HepG2 (cell line): ENCODE measurements at regions not wholly inside any gene's neighbourhood (a gene's known extent, or its start where the extent isn't known, plus 50 kb on each side); places are given as distances from the start of the nearest gene placed in this dataset.

Experiments
- ATAC-seq: fragments of 200-7000 bp; cut with Tn5 transposase; 3 replicates; pipeline ENCODE4 v1.9.1; 2020; ENCODE audit warnings: mild to moderate bottlenecking, moderate library complexity
- BruUV-seq: library from RNA; stranded (reverse); fragments of 400-500 nt; replicated peaks from 2 replicates; lab custom pipeline; 2021; lab: Mats Ljungman, UMichigan
- CTCF ChIA-PET: fragments of 300-600 bp; formaldehyde crosslinking; extraction: SDS; loops from one replicate; lab custom pipeline; 2021; ENCODE audit warnings: low total read pairs, inconsistent platforms, low intra/inter-chr PET ratio; lab: Yijun Ruan, JAX
- POLR2A ChIA-PET: fragments of 350-600 bp; sonication (Branson Sonifier 250); formaldehyde crosslinking; loops from one replicate; lab custom pipeline; 2020; ENCODE audit warnings: antibody characterized with exemption, inconsistent platforms; lab: Yijun Ruan, JAX
- DNase-seq: peaks from one replicate; pipeline ENCODE4 v3.0.0-alpha.2; 2015; ENCODE audit warnings: low spot score
- FAIRE-seq: peaks from 3 replicates; lab custom pipeline; 2011; peaks lifted over from hg19 to GRCh38; lab: Jason Lieb, UNC
- H2AFZ ChIP-seq: one replicate; pipeline ENCODE4 v1.6.1; 2011; ENCODE audit warnings: low read length, inconsistent platforms
- H3K27ac ChIP-seq: fragments of 300-600 bp; 3 replicates; pipeline ENCODE4 v1.8.0; 2011; ENCODE audit warnings: mixed run types, mild to moderate bottlenecking, mixed read lengths, low read length, inconsistent platforms; ENCODE audit not compliant: insufficient read depth; ENCODE audit errors: extremely low read length
- H3K27me3 ChIP-seq, 2 experiments: fragments of 200-600 bp in 1 of 2; 2 replicates in 1 of 2; 3 replicates in 1 of 2; pipeline versions ENCODE4 v1.6.0 to v1.8.0; 2011; ENCODE audit warnings: low read length in 2 of 2, mild to moderate bottlenecking in 2 of 2, moderate library complexity in 2 of 2, inconsistent platforms in 1 of 2; ENCODE audit not compliant: insufficient read depth in 2 of 2, control insufficient read depth in 1 of 2
- H3K36me3 ChIP-seq, 2 experiments: fragments of 200-600 bp in 1 of 2; replicated peaks in 1 of 2; 2 replicates in 1 of 2; 3 replicates in 1 of 2; pipeline versions ENCODE4 v1.5.1 to v1.8.0; 2011; ENCODE audit warnings: low read length in 2 of 2, inconsistent platforms in 1 of 2; ENCODE audit not compliant: insufficient read depth in 2 of 2, control insufficient read depth in 1 of 2
- H3K4me1 ChIP-seq: 2 replicates; pipeline ENCODE4 v1.5.1; 2012; ENCODE audit warnings: low read length, inconsistent platforms; ENCODE audit not compliant: insufficient read depth
- H3K4me2 ChIP-seq: 2 replicates; pipeline ENCODE4 v1.6.0; 2011; ENCODE audit warnings: low read depth, low read length, inconsistent platforms
- H3K4me3 ChIP-seq, 3 experiments: fragments of 200-600 bp in 1 of 3; sonication (generic), shearing (Covaris generic) in 1 of 3; replicated peaks in 1 of 3; 2 replicates each; pipeline ENCODE4 v1.5.1; 2011 to 2016; ENCODE audit warnings: low read length in 3 of 3, inconsistent platforms in 2 of 3, low read depth in 2 of 3, mild to moderate bottlenecking in 2 of 3, control low read depth in 1 of 3, mixed read lengths in 1 of 3; ENCODE audit not compliant: insufficient read depth in 1 of 3
- H3K79me2 ChIP-seq: one replicate; pipeline ENCODE4 v1.6.1; 2011; ENCODE audit warnings: low read length, inconsistent platforms; ENCODE audit not compliant: insufficient read depth
- H3K9ac ChIP-seq: 2 replicates; pipeline ENCODE4 v1.6.0; 2011; ENCODE audit warnings: mild to moderate bottlenecking, low read depth, low read length, inconsistent platforms; ENCODE audit not compliant: insufficient read depth
- H3K9me3 ChIP-seq: 2 replicates; pipeline ENCODE4 v1.5.1; 2012; ENCODE audit warnings: mild to moderate bottlenecking, low read length
- H4K20me1 ChIP-seq: 2 replicates; pipeline ENCODE4 v1.6.0; 2011; ENCODE audit warnings: inconsistent platforms, mild to moderate bottlenecking, low read length, moderate library complexity; ENCODE audit not compliant: insufficient read depth
- CBX1 ChIP-seq: IDR thresholded peaks from one replicate; pipeline ENCODE4 v1.6.1; 2016; ENCODE audit warnings: antibody characterized with exemption, low read depth
- FOSL1 ChIP-seq: sonication (generic); formaldehyde crosslinking; IDR thresholded peaks from 2 replicates; pipeline ENCODE4 v1.9.0; 2021; ENCODE audit warnings: missing genetic modification reagents, borderline replicate concordance
- FOXA3 ChIP-seq: IDR thresholded peaks from 2 replicates; pipeline ENCODE4 v1.6.1; 2016; ENCODE audit warnings: missing genetic modification reagents, missing compliant biosample characterization
- KLF12 ChIP-seq: sonication (generic); formaldehyde crosslinking; IDR thresholded peaks from 2 replicates; pipeline ENCODE4 v1.4.0; 2020; ENCODE audit warnings: missing genetic modification reagents, borderline replicate concordance
- NCOA2 ChIP-seq: sonication (generic); formaldehyde crosslinking; IDR thresholded peaks from 2 replicates; pipeline ENCODE4 v1.8.0; 2022; ENCODE audit warnings: inconsistent platforms
- RARA ChIP-seq: IDR thresholded peaks from 2 replicates; pipeline ENCODE4 v1.6.1; 2016; ENCODE audit warnings: missing genetic modification reagents, missing compliant biosample characterization
- TBX3 ChIP-seq: fragments of 450-650 bp; IDR thresholded peaks from 2 replicates; pipeline ENCODE4 v1.6.1; 2017; ENCODE audit warnings: antibody characterized with exemption, mild to moderate bottlenecking, inconsistent platforms, borderline replicate concordance
- TOE1 ChIP-seq: sonication (generic); formaldehyde crosslinking; IDR thresholded peaks from 2 replicates; pipeline ENCODE4 v1.4.0; 2020; ENCODE audit warnings: mild to moderate bottlenecking, missing genetic modification reagents
- ZNF263 ChIP-seq: sonication (generic); formaldehyde crosslinking; IDR thresholded peaks from 2 replicates; pipeline ENCODE4 v1.4.0; 2020; ENCODE audit warnings: missing genetic modification reagents
- ZNF30 ChIP-seq: sonication (generic); formaldehyde crosslinking; IDR thresholded peaks from 2 replicates; pipeline ENCODE4 v1.5.0; 2020; ENCODE audit warnings: mild to moderate bottlenecking, missing genetic modification reagents
- ZNF333 ChIP-seq: sonication (generic); formaldehyde crosslinking; IDR thresholded peaks from 2 replicates; pipeline ENCODE4 v1.4.0; 2020; ENCODE audit warnings: mild to moderate bottlenecking, missing genetic modification reagents, borderline replicate concordance
- ZNF468 ChIP-seq: sonication (generic); formaldehyde crosslinking; IDR thresholded peaks from 2 replicates; pipeline ENCODE4 v1.8.0; 2022; ENCODE audit warnings: mild to moderate bottlenecking, moderate library complexity, missing genetic modification reagents
- ZNF503 ChIP-seq: sonication (generic); formaldehyde crosslinking; IDR thresholded peaks from 2 replicates; pipeline ENCODE4 v1.4.0; 2020; ENCODE audit warnings: missing genetic modification reagents
- ZNF83 ChIP-seq: sonication (generic); formaldehyde crosslinking; IDR thresholded peaks from 2 replicates; pipeline ENCODE4 v1.4.0; 2020; ENCODE audit warnings: missing genetic modification reagents, mild to moderate bottlenecking, borderline replicate concordance
- whole genome bisulfite sequencing: methylation state at CpG from one replicate; pipeline ENCODE4 v1.1.6; 2017; ENCODE audit warnings: low lambda C conversion rate; 5-methylcytosine and 5-hydroxymethylcytosine counted together
- in situ Hi-C: cut with HindIII; loops from 2 replicates; pipeline ENCODE4 v1.10.0; 2017; ENCODE audit warnings: low pct_unique_long_range_greater_than_20kb; ENCODE audit not compliant: extremely low pct_ligation_motif_present
- intact Hi-C: fragments of 100-400 bp; cut with micrococcal nuclease; formaldehyde crosslinking; loops from one replicate; pipeline ENCODE4 v1.10.0; 2022; ENCODE audit not compliant: unreplicated experiment
- TF ChIP-seq, protein P1 (sequence below): sonication (generic); formaldehyde crosslinking; IDR thresholded peaks from 2 replicates; pipeline ENCODE4 v1.8.1; 2022; ENCODE audit warnings: mild to moderate bottlenecking, missing genetic modification reagents
- TF ChIP-seq, protein P2 (sequence below): sonication (generic); formaldehyde crosslinking; IDR thresholded peaks from 2 replicates; pipeline ENCODE4 v1.4.0; 2020; ENCODE audit warnings: missing genetic modification reagents, low read depth, mild to moderate bottlenecking, borderline replicate concordance
- TF ChIP-seq, protein P3 (sequence below): fragments of 450-650 bp; IDR thresholded peaks from 2 replicates; pipeline ENCODE4 v1.6.1; 2016

- no TSS peak for BruUV-seq
- POLR2A ChIA-PET = no interaction called here
- 50% methylated on average over 9 of the region's 9 CpGs for WGBS
Observed at GRCh38 chr10:33780961-33781360, 446.5 kb upstream of the NRP1 start.

DNA sequence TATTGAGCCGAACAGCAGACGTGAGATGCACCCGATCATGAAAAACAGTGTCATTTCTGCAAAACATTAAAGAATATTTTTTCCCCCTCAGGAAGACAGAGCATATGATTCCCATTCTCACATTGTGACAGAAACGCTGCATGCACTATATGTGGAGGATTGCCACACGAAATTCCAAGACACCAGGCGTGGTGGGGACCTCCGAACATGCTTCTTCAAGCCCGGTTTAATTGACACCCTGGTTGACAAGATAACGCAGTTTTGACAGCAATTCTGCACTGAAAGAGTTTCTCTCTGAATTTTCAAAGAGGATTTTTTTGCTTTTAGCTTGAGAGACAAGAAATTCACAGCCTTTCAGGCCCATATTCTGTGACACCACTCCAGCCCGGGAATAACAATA lies 442.8 kb upstream of the NRP1 start:
- FAIRE-seq (no peak), ATAC-seq (no peak), DNase-seq (no peak)
- peaks cover 0 to under 1% of the 10 kb centered on the region in 2 experiments; a peak in 2 of 5 replicates for H3K27me3 ChIP-seq
- no TSS peak for BruUV-seq
- H3K4me2 ChIP-seq = no peak overlapping the region
- ChIA-PET CTCF (no interaction called here), POLR2A (no interaction called here)
- no peak overlapping the region for H2AFZ ChIP-seq
- H4K20me1 ChIP-seq = no peaks in the 10 kb centered on the region
- in situ Hi-C loops (no loop called here), intact Hi-C loops (no loop called here)
- H3K4me3 ChIP-seq = no peak overlapping the region
- H3K36me3 ChIP-seq = no peaks in the 10 kb centered on the region
- no peaks in the 10 kb centered on the region for H3K9me3 ChIP-seq
- H3K79me2 ChIP-seq = no peaks in the 10 kb centered on the region
- H3K4me1 ChIP-seq = peaks cover 9% of the 10 kb centered on the region
- WGBS = 59% methylated on average over 10 of the region's 10 CpGs
- H3K27ac ChIP-seq = no peak overlapping the region
- no peak overlapping the region for H3K9ac ChIP-seq
- TF ChIP-seq, protein P1, sequence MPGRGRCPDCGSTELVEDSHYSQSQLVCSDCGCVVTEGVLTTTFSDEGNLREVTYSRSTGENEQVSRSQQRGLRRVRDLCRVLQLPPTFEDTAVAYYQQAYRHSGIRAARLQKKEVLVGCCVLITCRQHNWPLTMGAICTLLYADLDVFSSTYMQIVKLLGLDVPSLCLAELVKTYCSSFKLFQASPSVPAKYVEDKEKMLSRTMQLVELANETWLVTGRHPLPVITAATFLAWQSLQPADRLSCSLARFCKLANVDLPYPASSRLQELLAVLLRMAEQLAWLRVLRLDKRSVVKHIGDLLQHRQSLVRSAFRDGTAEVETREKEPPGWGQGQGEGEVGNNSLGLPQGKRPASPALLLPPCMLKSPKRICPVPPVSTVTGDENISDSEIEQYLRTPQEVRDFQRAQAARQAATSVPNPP (CRISPR knock-in tag) = no peak
- TF ChIP-seq ZNF263 (CRISPR knock-in tag) = no peak
- no peak for TF ChIP-seq CBX1
- no peak for TF ChIP-seq FOXA3 (CRISPR knock-in tag)
- TF ChIP-seq KLF12 = no peak
- no peak for TF ChIP-seq RARA (CRISPR knock-in tag)
- TF ChIP-seq ZNF503 (CRISPR knock-in tag) = no peak
- no peak for TF ChIP-seq FOSL1
- TF ChIP-seq, protein P2, sequence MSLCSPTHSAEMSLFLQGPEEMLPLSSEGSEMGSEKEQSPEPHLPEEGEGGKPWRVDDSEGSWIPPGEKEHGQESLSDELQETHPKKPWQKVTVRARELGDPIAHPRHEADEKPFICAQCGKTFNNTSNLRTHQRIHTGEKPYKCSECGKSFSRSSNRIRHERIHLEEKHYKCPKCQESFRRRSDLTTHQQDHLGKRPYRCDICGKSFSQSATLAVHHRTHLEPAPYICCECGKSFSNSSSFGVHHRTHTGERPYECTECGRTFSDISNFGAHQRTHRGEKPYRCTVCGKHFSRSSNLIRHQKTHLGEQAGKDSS = no peak
- TF ChIP-seq, protein P3, sequence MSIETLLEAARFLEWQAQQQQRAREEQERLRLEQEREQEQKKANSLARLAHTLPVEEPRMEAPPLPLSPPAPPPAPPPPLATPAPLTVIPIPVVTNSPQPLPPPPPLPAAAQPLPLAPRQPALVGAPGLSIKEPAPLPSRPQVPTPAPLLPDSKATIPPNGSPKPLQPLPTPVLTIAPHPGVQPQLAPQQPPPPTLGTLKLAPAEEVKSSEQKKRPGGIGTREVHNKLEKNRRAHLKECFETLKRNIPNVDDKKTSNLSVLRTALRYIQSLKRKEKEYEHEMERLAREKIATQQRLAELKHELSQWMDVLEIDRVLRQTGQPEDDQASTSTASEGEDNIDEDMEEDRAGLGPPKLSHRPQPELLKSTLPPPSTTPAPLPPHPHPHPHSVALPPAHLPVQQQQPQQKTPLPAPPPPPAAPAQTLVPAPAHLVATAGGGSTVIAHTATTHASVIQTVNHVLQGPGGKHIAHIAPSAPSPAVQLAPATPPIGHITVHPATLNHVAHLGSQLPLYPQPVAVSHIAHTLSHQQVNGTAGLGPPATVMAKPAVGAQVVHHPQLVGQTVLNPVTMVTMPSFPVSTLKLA = no peak

More at GRCh38 chr10:33780961-33781360, 446.5 kb upstream of the NRP1 start:
- H3K27me3 ChIP-seq = no peaks in the 10 kb centered on the region; a peak in 2 of 5 replicates
- no peak overlapping the region for H3K4me2 ChIP-seq
- TF ChIP-seq ZNF83 (CRISPR knock-in tag) (no peak), ZNF333 (CRISPR knock-in tag) (no peak), TBX3 (no peak), ZNF30 (CRISPR knock-in tag) (no peak), ZNF468 (no peak), TOE1 (no peak), NCOA2 (no peak)
- in situ Hi-C loops (no loop called here), intact Hi-C loops (no loop called here)
- no peak for DNase-seq
- H4K20me1 ChIP-seq = no peaks in the 10 kb centered on the region
- no peaks in the 10 kb centered on the region for H3K79me2 ChIP-seq
- CTCF ChIA-PET = no interaction called here
- no peaks in the 10 kb centered on the region for H3K4me1 ChIP-seq
- no peaks in the 10 kb centered on the region for H3K9me3 ChIP-seq
- ATAC-seq = no peak
- no peak overlapping the region for H2AFZ ChIP-seq
- no peak overlapping the region for H3K9ac ChIP-seq
- H3K36me3 ChIP-seq = no peaks in the 10 kb centered on the region
- no peak overlapping the region for H3K4me3 ChIP-seq
- H3K27ac ChIP-seq = no peak overlapping the region
- FAIRE-seq = no peak
